Neural cell (in vitro differentiated cells): ENCODE measurements at regions not wholly inside any gene's neighbourhood (a gene's known extent, or its start where the extent isn't known, plus 50 kb on each side); places are given as distances from the start of the nearest gene placed in this dataset.

Experiments used
- CTCF ChIP-seq: fragments of 450-650 bp; IDR thresholded peaks from 2 replicates; pipeline ENCODE4 v1.5.1; 2014; ENCODE audit warnings: antibody characterized with exemption, mild to moderate bottlenecking, moderate library complexity; ENCODE audit not compliant: poor library complexity, severe bottlenecking
- EP300 ChIP-seq: fragments of 450-650 bp; conservative IDR thresholded peaks from 2 replicates; pipeline ENCODE4 v1.6.1; 2014; ENCODE audit warnings: antibody characterized with exemption, mild to moderate bottlenecking, moderate library complexity; ENCODE audit not compliant: poor library complexity, severe bottlenecking
- EZH2 ChIP-seq: fragments of 200-600, 300-800 bp; shearing (Covaris generic), sonication (generic); IDR thresholded peaks from 2 replicates; pipeline ENCODE4 v1.6.1; 2014; ENCODE audit warnings: antibody characterized with exemption, low read length, borderline replicate concordance, mild to moderate bottlenecking; ENCODE audit not compliant: insufficient read depth, poor library complexity, severe bottlenecking
- MXI1 ChIP-seq: fragments of 450-650 bp; conservative IDR thresholded peaks from 2 replicates; pipeline ENCODE4 v1.6.1; 2014; ENCODE audit warnings: antibody characterized with exemption, mild to moderate bottlenecking; ENCODE audit not compliant: poor library complexity, severe bottlenecking
- SMC3 ChIP-seq: fragments of 450-650 bp; conservative IDR thresholded peaks from 2 replicates; pipeline ENCODE4 v1.6.1; 2014; ENCODE audit warnings: antibody characterized with exemption, mild to moderate bottlenecking, moderate library complexity; ENCODE audit not compliant: poor library complexity

DNA sequence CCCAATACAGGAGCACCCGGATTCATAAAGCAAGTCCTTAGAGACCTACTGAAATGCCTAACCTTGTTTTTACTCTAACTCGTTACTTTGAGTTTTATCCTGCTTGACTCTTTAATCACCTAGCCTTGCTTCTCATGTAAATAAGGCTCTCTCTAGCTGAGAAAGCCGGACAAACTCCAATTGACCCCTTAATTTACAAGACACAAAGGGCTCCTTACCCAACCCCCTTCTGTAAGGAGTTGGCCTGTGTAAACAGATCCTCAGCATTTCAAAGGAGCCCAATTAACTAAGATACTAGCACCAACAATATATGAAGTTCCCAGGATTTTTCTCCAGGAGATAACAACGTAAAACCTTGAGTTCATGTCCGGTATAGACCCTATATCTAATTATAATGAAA is 61.7 kb downstream of the CT47B1 start:
- no peak for TF ChIP-seq MXI1
- no peak for TF ChIP-seq CTCF
- no peak for TF ChIP-seq EZH2
- TF ChIP-seq SMC3: no peak
- no peak for TF ChIP-seq EP300
